Caco-2 (cell line): ENCODE measurements at regions not wholly inside any gene's neighbourhood (a gene's known extent, or its start where the extent isn't known, plus 50 kb on each side); places are given as distances from the start of the nearest gene placed in this dataset.

Experiments used
- BruUV-seq: library from RNA; stranded (reverse); fragments of 400-500 nt; replicated peaks from 2 replicates; lab custom pipeline; 2021; lab: Mats Ljungman, UMichigan
- CTCF ChIA-PET: fragments of 300-600 bp; sonication (Branson Sonifier 250); formaldehyde crosslinking; loops from one replicate; lab custom pipeline; 2022; ENCODE audit warnings: antibody characterized with exemption; lab: Charles Lee
- POLR2A ChIA-PET: fragments of 300-600 bp; sonication (Branson Sonifier 250); formaldehyde crosslinking; loops from one replicate; lab custom pipeline; 2022; ENCODE audit warnings: antibody characterized with exemption; lab: Charles Lee
- DNase-seq, 2 experiments: peaks; one replicate each; pipeline versions ENCODE4 v3.0.0 to v3.0.0-alpha.2; 2020 to 2022
- H3K27me3 ChIP-seq: replicated peaks from 2 replicates; pipeline ENCODE4 v1.6.0; 2011; ENCODE audit warnings: low read length; ENCODE audit not compliant: control insufficient read depth, insufficient read depth
- H3K36me3 ChIP-seq: 2 replicates; pipeline ENCODE4 v1.5.1; 2011; ENCODE audit warnings: low read length; ENCODE audit not compliant: control insufficient read depth, insufficient read depth
- H3K4me1 ChIP-seq: fragments of 250-450 bp; sonication (Bioruptor Pico); 2 replicates; pipeline ENCODE4 v1.5.1; 2020; ENCODE audit warnings: mild to moderate bottlenecking
- H3K4me3 ChIP-seq: 2 replicates; pipeline ENCODE4 v1.5.1; 2011; ENCODE audit warnings: low read depth, mild to moderate bottlenecking, control low read depth, low read length
- H3K9me3 ChIP-seq: fragments of 250-450 bp; sonication (Bioruptor Pico); 2 replicates; pipeline ENCODE4 v1.5.1; 2020; ENCODE audit warnings: mild to moderate bottlenecking, moderate library complexity
- H3K27ac Mint-ChIP-seq: one replicate; pipeline ENCODE4 v1.8.0; 2022; ENCODE audit warnings: mixed read lengths; ENCODE audit not compliant: unreplicated experiment
- H3K27me3 Mint-ChIP-seq: one replicate; pipeline ENCODE4 v1.8.0; 2022; ENCODE audit warnings: mixed read lengths; ENCODE audit not compliant: insufficient read depth, unreplicated experiment
- H3K36me3 Mint-ChIP-seq: one replicate; pipeline ENCODE4 v1.8.0; 2022; ENCODE audit warnings: mild to moderate bottlenecking, mixed read lengths; ENCODE audit not compliant: insufficient read depth, unreplicated experiment
- H3K4me1 Mint-ChIP-seq: one replicate; pipeline ENCODE4 v1.8.0; 2022; ENCODE audit warnings: low read depth, mixed read lengths; ENCODE audit not compliant: unreplicated experiment
- H3K4me3 Mint-ChIP-seq: one replicate; pipeline ENCODE4 v1.8.0; 2022; ENCODE audit warnings: mild to moderate bottlenecking, moderate library complexity, mixed read lengths; ENCODE audit not compliant: unreplicated experiment
- H3K9me3 Mint-ChIP-seq: one replicate; pipeline ENCODE4 v1.8.0; 2022; ENCODE audit warnings: mixed read lengths; ENCODE audit not compliant: unreplicated experiment
- intact Hi-C: fragments of 100-400 bp; cut with micrococcal nuclease; formaldehyde crosslinking; loops from one replicate; pipeline ENCODE4 v1.10.0; 2022; ENCODE audit not compliant: unreplicated experiment
- TF ChIP-seq, protein P1 (sequence below), 2 experiments: fragments of 200-600 bp in 1 of 2; IDR thresholded peaks; 1 replicate in 1 of 2; 2 replicates in 1 of 2; pipeline versions ENCODE4 v1.5.1 to v1.8.0; 2011 to 2022; ENCODE audit warnings: antibody characterized with exemption in 1 of 2, control low read depth in 1 of 2, inconsistent platforms in 1 of 2, low read depth in 1 of 2, low read length in 1 of 2, mild to moderate bottlenecking in 1 of 2, moderate library complexity in 1 of 2; ENCODE audit not compliant: insufficient read depth in 1 of 2, severe bottlenecking in 1 of 2, unreplicated experiment in 1 of 2

DNA sequence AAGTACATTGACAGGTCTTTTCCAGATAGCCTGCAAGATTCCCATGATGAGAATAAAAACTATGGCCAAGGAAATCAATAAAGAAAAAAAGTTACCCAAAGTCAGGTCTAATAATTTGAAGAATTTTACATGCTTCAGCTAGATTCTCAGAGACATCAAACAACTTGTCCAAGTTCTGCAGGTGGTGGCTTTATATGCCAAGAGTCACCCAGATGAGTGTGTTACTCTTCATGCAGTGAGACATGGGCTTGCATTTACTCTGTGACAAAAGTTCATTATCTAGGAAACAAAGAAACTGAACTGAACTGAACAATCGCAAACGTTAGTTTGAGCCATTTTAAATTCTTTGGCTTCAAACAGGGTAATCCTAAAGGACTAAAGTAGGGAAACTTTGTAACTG lies 548.5 kb upstream of the SYT4 start:
- no peaks in the 10 kb centered on the region for H3K36me3 Mint-ChIP-seq
- H3K27me3 Mint-ChIP-seq: no peaks in the 10 kb centered on the region
- no peak overlapping the region for H3K27ac Mint-ChIP-seq
- Histone ChIP-seq H3K36me3 (no peaks in the 10 kb centered on the region), H3K27me3 (no peaks in the 10 kb centered on the region), H3K4me1 (no peaks in the 10 kb centered on the region), H3K4me3 (no peak overlapping the region), H3K9me3 (no peaks in the 10 kb centered on the region)
- ChIA-PET POLR2A (no interaction called here), CTCF (no interaction called here)
- H3K4me1 Mint-ChIP-seq: no peaks in the 10 kb centered on the region
- H3K9me3 Mint-ChIP-seq: no peaks in the 10 kb centered on the region
- intact Hi-C loops: no loop called here
- no TSS peak for BruUV-seq
- no peak for DNase-seq
- H3K4me3 Mint-ChIP-seq: no peak overlapping the region
- TF ChIP-seq, protein P1, sequence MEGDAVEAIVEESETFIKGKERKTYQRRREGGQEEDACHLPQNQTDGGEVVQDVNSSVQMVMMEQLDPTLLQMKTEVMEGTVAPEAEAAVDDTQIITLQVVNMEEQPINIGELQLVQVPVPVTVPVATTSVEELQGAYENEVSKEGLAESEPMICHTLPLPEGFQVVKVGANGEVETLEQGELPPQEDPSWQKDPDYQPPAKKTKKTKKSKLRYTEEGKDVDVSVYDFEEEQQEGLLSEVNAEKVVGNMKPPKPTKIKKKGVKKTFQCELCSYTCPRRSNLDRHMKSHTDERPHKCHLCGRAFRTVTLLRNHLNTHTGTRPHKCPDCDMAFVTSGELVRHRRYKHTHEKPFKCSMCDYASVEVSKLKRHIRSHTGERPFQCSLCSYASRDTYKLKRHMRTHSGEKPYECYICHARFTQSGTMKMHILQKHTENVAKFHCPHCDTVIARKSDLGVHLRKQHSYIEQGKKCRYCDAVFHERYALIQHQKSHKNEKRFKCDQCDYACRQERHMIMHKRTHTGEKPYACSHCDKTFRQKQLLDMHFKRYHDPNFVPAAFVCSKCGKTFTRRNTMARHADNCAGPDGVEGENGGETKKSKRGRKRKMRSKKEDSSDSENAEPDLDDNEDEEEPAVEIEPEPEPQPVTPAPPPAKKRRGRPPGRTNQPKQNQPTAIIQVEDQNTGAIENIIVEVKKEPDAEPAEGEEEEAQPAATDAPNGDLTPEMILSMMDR (IDR thresholded peaks at IDR 0.05; ENCODE audit: insufficient read depth in 1 of 2, low read depth in 1 of 2, low read length in 1 of 2, severe bottlenecking in 1 of 2, unreplicated experiment in 1 of 2): no peak

DNA sequence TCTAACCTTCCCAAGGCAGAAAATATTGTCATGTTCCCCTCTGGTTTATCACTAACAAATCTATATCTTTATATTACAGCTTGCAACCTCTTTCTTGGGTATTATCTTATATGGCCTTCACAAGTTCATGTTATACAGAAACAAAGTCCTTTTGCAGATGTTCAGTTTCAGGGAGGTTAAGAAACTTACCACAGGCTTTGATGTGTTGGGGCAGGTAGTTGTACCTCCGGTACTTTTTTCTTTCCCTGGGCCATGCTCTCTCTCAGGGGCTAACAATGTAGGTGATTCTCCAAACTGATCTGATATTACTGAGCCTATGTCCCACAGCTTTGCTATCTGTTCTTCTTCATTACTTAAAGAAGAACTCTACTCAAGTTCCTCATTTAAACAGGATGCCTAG lies 548.9 kb upstream of the SYT4 start:
- no peak overlapping the region for H3K4me3 Mint-ChIP-seq
- no peaks in the 10 kb centered on the region for H3K36me3 Mint-ChIP-seq
- TF ChIP-seq, protein P1 (IDR thresholded peaks at IDR 0.05; ENCODE audit: insufficient read depth in 1 of 2, low read depth in 1 of 2, low read length in 1 of 2, severe bottlenecking in 1 of 2, unreplicated experiment in 1 of 2): no peak
- ChIA-PET POLR2A (no interaction called here), CTCF (no interaction called here)
- no peaks in the 10 kb centered on the region for H3K9me3 ChIP-seq
- intact Hi-C loops: no loop called here
- H3K36me3 ChIP-seq: no peaks in the 10 kb centered on the region
- H3K4me1 ChIP-seq: no peaks in the 10 kb centered on the region
- DNase-seq: no peak
- H3K27ac Mint-ChIP-seq: no peak overlapping the region
- no peaks in the 10 kb centered on the region for H3K4me1 Mint-ChIP-seq
- no peak overlapping the region for H3K4me3 ChIP-seq
- no peaks in the 10 kb centered on the region for H3K27me3 Mint-ChIP-seq
- no peaks in the 10 kb centered on the region for H3K27me3 ChIP-seq
- no TSS peak for BruUV-seq
- no peaks in the 10 kb centered on the region for H3K9me3 Mint-ChIP-seq

DNA sequence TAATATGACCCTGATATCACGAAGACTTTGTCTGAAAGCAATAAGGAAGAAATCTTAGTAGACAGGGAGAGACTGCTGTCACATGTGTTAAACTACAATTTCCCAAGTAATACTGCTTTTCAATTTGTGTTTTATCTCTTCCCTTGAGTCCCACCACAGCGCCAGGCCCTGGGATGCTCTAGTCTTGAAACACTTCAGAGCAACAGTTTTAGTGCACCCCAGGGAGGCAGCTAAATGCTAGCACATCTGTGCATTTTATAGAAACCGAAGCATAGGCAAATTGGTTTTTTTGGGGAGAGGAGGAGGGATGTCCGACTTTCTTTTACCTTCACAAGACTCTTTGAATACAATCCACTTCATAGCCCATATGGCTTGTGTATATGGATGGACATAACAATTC lies 550.0 kb upstream of the SYT4 start:
- H3K36me3 ChIP-seq: no peaks in the 10 kb centered on the region
- TF ChIP-seq, protein P1 (IDR thresholded peaks at IDR 0.05; ENCODE audit: insufficient read depth in 1 of 2, low read depth in 1 of 2, low read length in 1 of 2, severe bottlenecking in 1 of 2, unreplicated experiment in 1 of 2): no peak
- no TSS peak for BruUV-seq
- DNase-seq: no peak
- no peaks in the 10 kb centered on the region for H3K27me3 ChIP-seq
- intact Hi-C loops: no loop called here
- Mint-ChIP-seq H3K27me3 (no peaks in the 10 kb centered on the region), H3K36me3 (no peaks in the 10 kb centered on the region), H3K4me3 (no peak overlapping the region), H3K27ac (no peak overlapping the region), H3K4me1 (no peaks in the 10 kb centered on the region), H3K9me3 (no peaks in the 10 kb centered on the region)
- ChIA-PET CTCF (no interaction called here), POLR2A (no interaction called here)
- no peaks in the 10 kb centered on the region for H3K9me3 ChIP-seq
- H3K4me3 ChIP-seq: no peak overlapping the region
- no peaks in the 10 kb centered on the region for H3K4me1 ChIP-seq
